ENCODE measurements at regions not wholly inside any gene's neighbourhood (a gene's known extent, or its start where the extent isn't known, plus 50 kb on each side); places are given as distances from the start of the nearest gene placed in this dataset.

DNA sequence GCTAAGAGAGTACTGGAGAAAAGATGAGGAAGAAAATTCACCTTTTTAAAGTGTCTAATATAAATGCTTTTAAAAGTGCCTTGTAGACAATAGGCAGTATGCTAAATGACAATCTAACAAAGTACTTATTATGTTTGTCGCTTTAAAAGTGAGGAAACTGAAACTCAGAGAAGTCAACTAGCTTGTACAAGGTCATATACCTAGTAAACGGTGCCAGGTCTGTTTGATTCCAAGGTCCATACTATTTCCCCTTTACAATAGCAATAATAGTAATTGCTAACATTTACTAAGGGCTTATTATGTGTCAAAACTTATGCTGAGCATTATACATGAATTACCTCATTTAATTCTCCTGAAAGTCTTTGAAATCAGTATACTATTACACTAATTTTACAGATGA, 328.6 kb upstream of the SLC24A2 start:
- DNase-seq (ENCODE audit: low spot score), result no peak

DNA sequence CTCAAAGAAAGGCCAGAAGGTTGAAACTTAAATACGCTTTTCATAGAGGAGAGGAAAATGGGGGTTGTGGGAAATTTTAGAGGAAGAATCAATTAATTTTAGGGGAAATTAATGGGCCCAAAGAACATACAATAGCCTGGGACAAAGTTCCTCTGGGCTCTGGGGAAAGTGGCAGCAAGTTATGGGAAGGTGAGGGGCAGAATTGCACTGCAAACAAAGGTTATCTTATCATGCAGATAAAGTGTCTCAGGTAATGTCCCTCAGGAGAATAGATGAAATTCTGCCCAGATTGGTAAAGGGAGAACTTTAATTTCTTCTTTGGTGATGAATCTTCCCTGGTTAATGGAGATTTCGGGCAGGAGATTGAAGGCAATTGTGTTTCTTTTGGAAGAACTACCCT, 326.1 kb upstream of the SLC24A2 start:
- no peak for DNase-seq (ENCODE audit: low spot score)

- DNase-seq (ENCODE audit: low spot score), result no peak
These were observed 323.5 kb upstream of the SLC24A2 start for GRCh38 chr9:20112205-20112783.

DNA sequence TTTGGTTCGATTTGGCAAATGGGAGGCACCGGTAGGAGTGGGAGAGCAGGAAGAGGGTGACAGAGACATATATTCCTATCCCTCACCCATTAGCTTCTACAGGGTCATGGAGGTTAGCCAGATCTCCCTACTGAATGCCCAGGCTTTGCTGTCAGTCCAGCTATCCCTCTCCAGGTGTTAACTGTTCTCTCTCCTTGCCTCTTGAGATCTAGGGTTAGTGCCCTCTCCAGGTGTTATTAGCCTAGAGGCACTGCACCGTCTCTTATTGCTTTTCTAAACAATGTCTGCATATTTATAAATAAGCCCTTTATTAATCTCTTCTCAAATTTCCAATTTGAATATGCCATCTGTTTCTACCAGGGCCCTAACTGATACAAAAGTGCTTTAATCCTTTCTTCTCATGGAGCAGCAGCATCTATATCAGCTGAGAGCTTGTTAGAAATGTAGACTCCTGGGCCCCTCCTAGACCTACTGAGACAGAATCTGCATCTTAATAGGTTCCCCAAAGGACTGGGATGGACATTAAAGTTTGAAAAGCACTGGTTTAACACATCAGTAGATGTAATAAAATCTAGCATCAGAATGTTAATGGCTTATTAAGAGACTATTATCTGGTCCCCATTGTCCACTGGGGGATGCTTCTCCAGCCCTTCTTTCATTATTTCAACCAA, 322.5 kb upstream of the SLC24A2 start:
- DNase-seq (ENCODE audit: low spot score), result no peak

DNA sequence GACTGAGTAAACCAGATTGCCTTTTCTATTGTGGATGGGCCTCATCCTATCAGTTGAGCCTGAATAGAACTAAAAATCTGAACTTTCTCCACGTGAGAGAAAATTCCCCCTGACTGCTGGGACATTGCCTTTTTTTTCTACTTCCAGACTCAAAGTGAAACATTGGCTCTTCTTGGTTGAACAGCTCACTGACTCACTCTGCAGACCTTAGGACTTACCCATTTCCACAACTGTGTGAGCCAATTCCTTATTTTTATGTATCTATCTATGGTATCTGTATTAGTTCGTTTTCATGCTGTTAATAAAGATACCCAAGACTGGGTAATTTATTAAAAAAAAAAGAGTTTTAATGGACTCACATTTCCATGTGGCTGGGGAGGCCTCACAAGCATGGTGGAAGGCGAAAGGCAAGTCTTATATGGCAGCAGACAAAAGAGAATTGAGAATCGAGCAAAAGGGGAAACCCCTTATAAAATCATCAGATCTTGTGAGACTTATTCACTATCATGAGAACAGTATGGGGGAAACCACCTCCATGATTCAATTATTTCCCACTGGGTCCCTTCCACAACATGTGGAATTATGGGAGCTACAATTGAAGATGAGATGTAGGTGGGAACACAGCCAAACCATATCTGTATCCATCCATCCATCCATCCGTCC, 306.7 kb upstream of the SLC24A2 start:
- no peak for DNase-seq (ENCODE audit: low spot score)

DNA sequence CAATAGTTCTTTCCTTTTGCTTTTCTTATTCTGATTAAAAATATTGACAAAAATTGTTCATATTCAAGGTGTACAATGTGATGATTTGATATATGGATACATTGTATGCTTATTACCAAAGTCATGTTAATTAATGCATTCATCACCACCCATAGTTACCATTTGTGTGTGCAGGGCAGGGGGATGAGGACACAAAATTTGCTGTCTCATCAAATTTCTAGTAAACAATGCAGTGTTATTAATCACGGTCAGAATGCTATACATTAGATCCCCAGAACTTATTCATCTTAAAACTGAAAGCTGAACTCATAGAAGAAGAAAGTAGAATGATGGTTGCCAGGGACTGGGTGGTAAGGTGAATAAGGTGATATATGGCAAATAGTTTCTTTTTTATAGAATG, 303.7 kb upstream of the SLC24A2 start:
- DNase-seq (ENCODE audit: low spot score), result no peak

- no peak for DNase-seq (ENCODE audit: low spot score)
These were observed 298.6 kb upstream of the SLC24A2 start for GRCh38 chr9:20087481-20087880.

GRCh38 chr9:20085842-20086241, 297.0 kb upstream of the SLC24A2 start:
- no peak for DNase-seq (ENCODE audit: low spot score)

- DNase-seq (ENCODE audit: low spot score), result no peak
These were observed 295.3 kb upstream of the SLC24A2 start for GRCh38 chr9:20084125-20084524.

GRCh38 chr9:20083390-20083789, 294.6 kb upstream of the SLC24A2 start:
- DNase-seq (ENCODE audit: low spot score), result no peak

DNA sequence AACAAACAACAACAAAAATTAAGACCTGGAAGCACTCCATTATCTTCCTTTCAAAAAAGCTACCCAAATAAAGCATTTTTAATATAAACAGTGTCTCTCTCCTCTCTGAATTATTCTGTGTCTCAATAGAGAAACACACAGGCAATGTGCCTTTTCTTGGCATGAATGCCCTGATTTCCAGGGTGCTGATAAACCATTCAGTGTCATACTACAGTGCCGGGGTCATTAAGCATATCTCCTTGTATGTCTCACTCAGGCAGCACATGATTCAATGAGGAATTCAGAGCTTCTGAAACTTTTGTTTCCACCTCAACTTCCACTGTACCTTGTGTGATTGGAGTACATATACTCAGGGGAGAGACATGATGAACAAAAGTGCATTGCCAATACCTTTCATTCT, 294.0 kb upstream of the SLC24A2 start:
- DNase-seq (ENCODE audit: low spot score), result no peak

DNA sequence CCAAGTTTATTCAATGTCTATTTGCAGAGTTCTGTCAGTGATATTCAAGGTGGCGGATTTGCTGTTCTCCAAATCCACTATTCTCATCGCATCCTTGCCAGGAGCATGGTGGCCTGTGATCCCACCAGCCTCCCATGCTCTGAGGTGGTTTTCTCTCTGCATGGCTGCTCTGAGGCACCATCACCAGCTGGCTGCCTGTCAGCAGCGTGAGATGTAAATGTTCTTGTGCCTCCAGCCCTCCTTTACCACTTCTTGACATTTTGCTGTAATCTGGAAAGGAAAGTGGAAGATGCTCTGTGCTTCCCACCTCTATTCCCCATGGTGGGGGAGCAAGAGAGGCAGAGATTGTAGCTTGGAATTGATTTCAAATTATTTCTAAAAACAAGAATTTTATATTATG, 293.6 kb upstream of the SLC24A2 start:
- DNase-seq (ENCODE audit: low spot score), result no peak

GRCh38 chr9:20078246-20078645, 289.4 kb upstream of the SLC24A2 start:
- DNase-seq (ENCODE audit: low spot score), result no peak

DNA sequence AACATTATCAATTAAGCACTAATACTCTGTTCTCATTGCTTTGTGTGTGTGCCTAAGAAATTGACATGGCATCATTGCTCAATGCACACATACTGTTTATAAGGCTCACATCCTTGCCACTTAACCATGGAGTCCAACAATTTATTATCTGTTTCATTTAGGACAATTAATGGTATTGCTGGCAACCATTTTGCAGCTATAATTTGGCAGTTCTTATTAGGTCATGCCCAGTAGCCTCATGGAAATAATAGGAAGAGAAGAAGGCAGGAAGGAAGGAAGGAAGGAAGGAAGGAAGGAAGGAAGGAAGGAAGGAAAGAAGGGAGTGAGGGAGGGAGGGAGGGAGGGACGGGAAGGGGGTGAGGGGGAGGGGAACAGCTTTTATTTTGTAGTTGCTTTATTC, 285.5 kb upstream of the SLC24A2 start:
- DNase-seq (ENCODE audit: low spot score), result no peak

- DNase-seq (ENCODE audit: low spot score), result no peak
These were observed 281.5 kb upstream of the SLC24A2 start for GRCh38 chr9:20070336-20070735.

DNA sequence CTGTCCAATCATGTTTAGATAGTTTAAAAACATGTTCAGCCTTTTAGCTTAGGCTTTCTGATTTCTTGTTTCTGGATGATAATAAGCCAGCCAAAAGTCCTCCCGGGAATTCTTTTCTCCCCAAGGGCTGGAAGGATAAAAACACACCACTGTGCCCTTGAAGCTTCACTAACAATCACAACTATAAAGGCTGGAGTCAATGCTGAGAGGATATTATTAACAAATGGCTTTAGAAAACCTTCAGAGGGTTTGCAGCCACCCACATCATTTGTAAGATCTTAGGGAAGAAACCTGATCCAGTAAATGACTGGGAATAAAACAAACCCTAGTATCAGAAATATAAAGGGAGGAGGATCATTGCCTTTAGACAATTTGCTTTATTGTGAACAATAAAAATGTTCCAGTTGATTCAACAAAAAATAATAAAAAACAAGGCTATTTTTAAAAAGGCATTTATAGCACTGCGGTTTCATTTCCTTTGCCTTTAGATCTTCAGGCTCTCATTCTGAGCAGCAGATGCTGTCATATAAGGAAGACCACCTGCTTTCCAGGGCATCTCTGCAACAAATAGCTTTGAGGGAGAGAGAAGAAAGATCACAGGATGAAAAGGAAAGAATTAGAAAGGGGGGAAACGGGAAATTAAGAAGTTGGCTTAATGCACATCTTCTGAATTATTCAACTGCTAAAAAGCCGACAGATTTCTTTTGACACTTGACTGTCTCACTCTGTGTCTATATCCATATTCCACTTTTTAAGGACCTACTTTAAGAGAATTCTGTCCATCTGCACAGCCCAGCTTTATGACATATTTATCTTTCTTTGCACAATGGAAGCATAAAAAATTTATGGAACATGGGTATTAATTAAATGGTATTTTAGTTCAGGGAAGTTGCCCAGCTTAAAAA, 277.2 kb upstream of the SLC24A2 start:
- DNase-seq (ENCODE audit: low spot score), result no peak

- no peak for DNase-seq (ENCODE audit: low spot score)
These were observed 276.2 kb upstream of the SLC24A2 start for GRCh38 chr9:20065046-20065445.

DNA sequence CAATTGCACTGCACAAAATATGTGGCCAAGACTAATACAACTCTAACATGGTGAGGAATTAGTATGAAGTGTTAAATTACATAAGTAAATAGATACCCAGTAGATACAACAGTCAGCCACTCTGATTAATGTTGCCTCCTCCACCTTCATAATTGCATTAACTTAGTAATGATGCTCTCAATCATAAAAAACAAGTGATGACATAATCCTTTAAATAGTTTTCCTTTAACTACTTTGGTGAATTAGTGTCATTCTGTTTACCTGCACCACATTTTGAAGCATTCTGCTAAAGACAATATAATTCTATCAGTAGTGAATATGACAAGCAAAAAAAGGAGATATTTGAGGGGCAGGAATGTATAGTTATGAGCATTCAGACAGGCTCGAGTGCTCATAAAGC, 265.9 kb upstream of the SLC24A2 start:
- DNase-seq (ENCODE audit: low spot score), result no peak

DNA sequence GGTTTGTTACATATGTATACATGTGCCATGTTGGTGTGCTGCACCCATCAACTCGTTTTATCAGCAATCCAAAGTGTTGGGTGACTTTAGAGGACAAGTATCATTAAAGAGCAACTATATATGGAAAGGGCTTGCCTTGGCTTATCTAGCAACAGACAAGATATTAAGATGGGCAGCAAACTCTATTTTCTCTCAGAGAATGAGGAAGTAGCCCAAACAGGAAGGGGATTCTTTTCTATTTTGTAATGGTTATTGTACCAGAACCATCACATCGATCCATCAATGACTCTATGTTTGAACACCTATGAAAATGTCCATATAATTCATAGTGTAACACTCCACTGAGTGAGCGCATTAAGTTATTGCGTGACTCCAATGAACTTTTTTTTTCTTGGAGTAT, 260.1 kb upstream of the SLC24A2 start:
- no peak for DNase-seq (ENCODE audit: low spot score)

DNA sequence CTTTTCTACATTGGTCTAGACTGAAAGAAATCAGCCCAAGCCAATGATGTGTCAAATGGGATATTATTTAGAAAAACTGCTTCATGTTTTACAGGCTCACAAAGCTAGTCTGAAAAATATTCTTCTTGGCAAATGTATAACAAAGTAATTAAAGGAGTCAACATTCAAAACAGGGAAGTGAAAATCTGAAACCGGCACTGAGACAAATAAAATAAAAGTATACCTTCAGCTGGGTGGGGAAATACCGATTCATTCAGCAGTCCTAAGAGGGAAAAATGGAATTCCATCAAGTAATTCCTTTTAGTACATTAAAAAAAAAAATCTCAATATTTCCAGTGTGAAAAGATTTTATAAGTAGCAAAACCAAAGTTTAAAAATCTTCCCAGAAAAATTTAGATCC, 259.6 kb upstream of the SLC24A2 start:
- DNase-seq (ENCODE audit: low spot score), result no peak

DNA sequence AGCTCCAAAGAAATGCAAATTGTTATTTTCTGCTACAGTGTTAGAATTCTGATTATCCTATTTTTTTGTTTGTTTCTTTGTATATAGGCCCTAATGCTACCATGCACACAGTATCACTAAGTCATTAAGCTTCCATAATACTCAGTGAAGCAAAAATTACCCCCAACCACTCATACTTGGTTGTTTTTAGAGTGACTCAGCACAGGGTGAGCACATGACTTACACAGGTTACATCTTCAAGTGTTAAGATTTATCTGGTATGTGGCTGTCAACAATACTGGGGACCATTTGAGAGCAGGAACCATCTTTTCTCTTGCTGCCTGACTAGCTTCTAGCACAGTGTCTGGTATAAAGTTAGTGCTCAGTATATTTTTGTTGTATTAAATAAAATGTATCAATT, 255.8 kb upstream of the SLC24A2 start:
- no peak for DNase-seq (ENCODE audit: low spot score)

GRCh38 chr9:20043461-20043860, 254.6 kb upstream of the SLC24A2 start:
- no peak for DNase-seq (ENCODE audit: low spot score)

DNA sequence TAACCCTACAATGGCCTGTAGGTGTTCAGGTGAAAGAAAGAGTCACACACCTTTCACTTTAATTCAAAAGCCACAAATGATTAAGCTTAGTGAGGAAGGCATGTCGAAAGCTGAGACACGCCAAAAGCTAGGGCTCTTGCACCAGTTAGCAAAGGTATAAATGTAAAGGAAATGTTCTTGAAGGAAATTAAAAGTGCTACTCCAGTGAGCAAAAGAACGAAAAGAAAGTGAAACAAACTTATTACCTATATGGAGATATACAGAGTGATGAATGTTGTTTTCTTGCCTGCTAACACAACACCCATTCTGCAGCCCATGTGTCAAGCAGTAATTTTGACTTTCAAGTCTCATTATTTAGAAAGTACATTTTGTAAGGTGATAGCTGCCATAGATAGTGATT, 254.2 kb upstream of the SLC24A2 start:
- no peak for DNase-seq (ENCODE audit: low spot score)

Data from cerebellar cortex (tissue), 1 donor.